ENCODE measurements at regions not wholly inside any gene's neighbourhood (a gene's known extent, or its start where the extent isn't known, plus 50 kb on each side); places are given as distances from the start of the nearest gene placed in this dataset.

GRCh38 chr9:3136686-3137346, 292.9 kb upstream of the PUM3 start:
- no peak overlapping the region for H3K4me3 ChIP-seq (ENCODE audit: low read depth, low read length)
- TF ChIP-seq CTCF (IDR thresholded peaks at IDR 0.05; ENCODE audit: insufficient read depth, low read depth, low read length, missing control alignments), result no peak
- DNase-seq (ENCODE audit: low read depth), result no peak

GRCh38 chr9:3136230-3136629, 292.3 kb upstream of the PUM3 start:
- no peak for TF ChIP-seq CTCF (IDR thresholded peaks at IDR 0.05; ENCODE audit: insufficient read depth, low read depth, low read length, missing control alignments)
- no peak overlapping the region for H3K4me3 ChIP-seq (ENCODE audit: low read depth, low read length)
- DNase-seq (ENCODE audit: low read depth), result no peak

GRCh38 chr9:3127564-3127963, 283.7 kb upstream of the PUM3 start:
- no peak for DNase-seq (ENCODE audit: low read depth)
- H3K4me3 ChIP-seq (ENCODE audit: low read depth, low read length), result no peak overlapping the region
- TF ChIP-seq CTCF (IDR thresholded peaks at IDR 0.05; ENCODE audit: insufficient read depth, low read depth, low read length, missing control alignments), result no peak

GRCh38 chr9:3125602-3126405, 281.9 kb upstream of the PUM3 start:
- no peak for TF ChIP-seq CTCF (IDR thresholded peaks at IDR 0.05; ENCODE audit: insufficient read depth, low read depth, low read length, missing control alignments)
- H3K4me3 ChIP-seq (ENCODE audit: low read depth, low read length), result no peak overlapping the region
- no peak for DNase-seq (ENCODE audit: low read depth)

DNA sequence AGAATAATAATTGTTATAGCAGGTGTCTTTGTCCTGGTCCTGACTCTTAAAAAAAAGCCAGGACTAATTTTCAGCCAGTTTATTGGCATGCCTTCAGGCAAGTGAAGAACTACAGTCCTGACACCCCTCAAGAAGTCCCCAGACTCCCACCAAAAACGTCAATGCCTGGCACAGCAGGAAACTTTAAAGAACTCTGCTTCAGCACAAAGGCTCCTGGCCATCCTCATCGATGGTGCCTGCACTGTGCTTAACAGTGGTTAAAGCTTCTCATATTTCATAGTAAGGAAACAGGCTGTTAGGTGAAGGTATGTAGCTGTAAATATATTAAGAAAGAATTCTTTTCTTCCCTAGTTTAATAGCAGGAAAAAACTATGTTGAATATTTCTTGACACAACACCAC, 280.1 kb upstream of the PUM3 start:
- TF ChIP-seq CTCF (IDR thresholded peaks at IDR 0.05; ENCODE audit: insufficient read depth, low read depth, low read length, missing control alignments), result no peak
- no peak for DNase-seq (ENCODE audit: low read depth)

DNA sequence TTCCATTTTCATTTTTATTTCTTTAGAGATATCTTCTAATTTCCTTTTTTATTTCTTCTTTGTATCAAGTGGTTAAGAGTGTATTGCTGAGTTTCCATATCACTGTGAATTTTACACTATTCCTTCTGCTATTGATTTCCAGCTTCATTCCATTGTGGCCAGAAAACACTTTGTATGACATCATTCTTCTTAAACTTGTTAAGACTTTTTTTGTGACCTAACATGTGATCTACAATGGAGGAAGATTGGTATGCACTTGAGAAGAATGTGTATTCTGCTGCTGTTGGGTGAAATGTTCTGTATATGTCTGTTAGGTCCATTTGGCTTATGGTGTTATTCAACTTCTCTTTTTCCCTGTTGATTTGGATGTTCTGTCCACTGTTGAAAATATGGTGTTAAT, 274.2 kb upstream of the PUM3 start:
- no peak for DNase-seq (ENCODE audit: low read depth)
- H3K4me3 ChIP-seq (ENCODE audit: low read depth, low read length), result no peak overlapping the region
- no peak for TF ChIP-seq CTCF (IDR thresholded peaks at IDR 0.05; ENCODE audit: insufficient read depth, low read depth, low read length, missing control alignments)

More for the DNA sequence above, 280.1 kb upstream of the PUM3 start:
- no peak overlapping the region for H3K4me3 ChIP-seq (ENCODE audit: low read depth, low read length)

Measured in GM12865 (cell line).